Astrocyte of the cerebellum (primary cell): ENCODE measurements at regions not wholly inside any gene's neighbourhood (a gene's known extent, or its start where the extent isn't known, plus 50 kb on each side); places are given as distances from the start of the nearest gene placed in this dataset.

ENCODE experiments used
- DNase-seq: peaks from one replicate; pipeline ENCODE4 v3.0.0-alpha.2; 2011; ENCODE audit warnings: low read depth
- H3K4me3 ChIP-seq: 2 replicates; pipeline ENCODE4 v1.5.1; 2011; ENCODE audit warnings: mild to moderate bottlenecking, low read depth, low read length, moderate library complexity
- in situ Hi-C: cut with HindIII; loops from 2 replicates; pipeline ENCODE4 v1.10.0; 2017; ENCODE audit warnings: low sequenced_read_pairs
- TF ChIP-seq, protein P1 (sequence below): IDR thresholded peaks from 2 replicates; pipeline ENCODE4 v1.5.1; 2012; ENCODE audit warnings: low read length, low read depth, moderate library complexity, mild to moderate bottlenecking; ENCODE audit errors: missing control alignments

DNA sequence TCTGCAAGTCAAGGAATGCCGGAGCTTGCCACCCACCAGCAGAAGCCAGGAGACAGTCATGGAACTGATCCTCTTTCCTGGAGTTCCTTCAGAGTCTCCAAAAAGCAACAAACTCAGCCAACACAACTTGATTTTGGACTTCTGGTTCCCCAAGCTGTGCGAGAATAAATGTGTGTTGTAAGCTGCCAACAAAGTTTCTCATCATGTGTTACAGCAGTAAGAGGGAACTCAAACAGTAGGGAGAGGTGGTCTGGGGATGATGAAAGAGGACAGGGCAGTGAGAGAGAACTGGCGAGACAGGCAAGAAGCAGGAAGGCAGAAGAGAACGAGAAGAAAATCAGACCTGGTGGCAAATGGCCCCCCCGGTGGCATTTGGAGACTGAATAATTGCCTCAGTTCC is 204.9 kb downstream of the MAF start:
- H3K4me3 ChIP-seq, result no peak overlapping the region
- no peak for DNase-seq
- TF ChIP-seq, protein P1, sequence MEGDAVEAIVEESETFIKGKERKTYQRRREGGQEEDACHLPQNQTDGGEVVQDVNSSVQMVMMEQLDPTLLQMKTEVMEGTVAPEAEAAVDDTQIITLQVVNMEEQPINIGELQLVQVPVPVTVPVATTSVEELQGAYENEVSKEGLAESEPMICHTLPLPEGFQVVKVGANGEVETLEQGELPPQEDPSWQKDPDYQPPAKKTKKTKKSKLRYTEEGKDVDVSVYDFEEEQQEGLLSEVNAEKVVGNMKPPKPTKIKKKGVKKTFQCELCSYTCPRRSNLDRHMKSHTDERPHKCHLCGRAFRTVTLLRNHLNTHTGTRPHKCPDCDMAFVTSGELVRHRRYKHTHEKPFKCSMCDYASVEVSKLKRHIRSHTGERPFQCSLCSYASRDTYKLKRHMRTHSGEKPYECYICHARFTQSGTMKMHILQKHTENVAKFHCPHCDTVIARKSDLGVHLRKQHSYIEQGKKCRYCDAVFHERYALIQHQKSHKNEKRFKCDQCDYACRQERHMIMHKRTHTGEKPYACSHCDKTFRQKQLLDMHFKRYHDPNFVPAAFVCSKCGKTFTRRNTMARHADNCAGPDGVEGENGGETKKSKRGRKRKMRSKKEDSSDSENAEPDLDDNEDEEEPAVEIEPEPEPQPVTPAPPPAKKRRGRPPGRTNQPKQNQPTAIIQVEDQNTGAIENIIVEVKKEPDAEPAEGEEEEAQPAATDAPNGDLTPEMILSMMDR, result no peak
- in situ Hi-C loops, result no loop called here

DNA sequence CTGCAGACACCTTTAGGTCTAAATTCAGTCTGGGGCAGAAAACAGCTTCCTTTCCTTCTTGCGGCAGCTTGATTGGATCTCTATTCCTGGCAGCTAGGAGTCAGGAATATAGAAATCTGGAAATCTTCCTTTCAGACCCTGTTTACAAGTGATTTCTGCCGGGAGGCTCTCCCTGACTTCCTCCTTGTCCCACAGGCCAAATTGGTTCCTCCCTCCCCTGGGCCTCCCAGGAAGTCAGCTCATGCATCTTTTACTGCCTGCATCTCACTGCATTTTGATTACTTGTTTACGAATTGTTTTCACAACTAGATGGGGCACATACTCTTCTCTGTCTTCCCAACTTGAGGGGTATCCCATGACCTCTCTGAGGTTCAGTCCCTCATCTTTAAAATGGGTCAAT is 206.3 kb downstream of the MAF start:
- DNase-seq, result no peak
- in situ Hi-C loops, result no loop called here
- H3K4me3 ChIP-seq, result no peak overlapping the region
- TF ChIP-seq, protein P1, result no peak

DNA sequence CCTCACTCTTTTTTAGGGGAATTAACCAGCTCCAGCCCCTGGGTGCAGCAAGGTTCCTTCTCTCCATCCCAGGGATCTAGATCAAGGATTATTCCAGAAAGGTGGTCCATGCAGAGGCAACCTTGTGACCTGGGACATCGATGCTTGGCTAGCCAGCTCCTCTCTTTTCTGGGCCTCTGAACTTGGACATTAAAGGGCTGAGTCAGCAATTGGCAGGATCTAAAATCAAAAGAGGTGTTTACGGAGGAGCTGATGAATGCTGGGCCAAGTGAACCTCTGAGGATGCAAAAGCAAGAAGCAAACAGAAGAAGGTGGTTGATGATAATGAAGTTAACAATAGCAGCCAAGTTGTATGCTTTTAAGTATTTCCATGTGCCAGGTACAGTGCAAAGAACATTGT is 207.0 kb downstream of the MAF start:
- TF ChIP-seq, protein P1, result no peak
- DNase-seq, result no peak
- in situ Hi-C loops, result no loop called here

DNA sequence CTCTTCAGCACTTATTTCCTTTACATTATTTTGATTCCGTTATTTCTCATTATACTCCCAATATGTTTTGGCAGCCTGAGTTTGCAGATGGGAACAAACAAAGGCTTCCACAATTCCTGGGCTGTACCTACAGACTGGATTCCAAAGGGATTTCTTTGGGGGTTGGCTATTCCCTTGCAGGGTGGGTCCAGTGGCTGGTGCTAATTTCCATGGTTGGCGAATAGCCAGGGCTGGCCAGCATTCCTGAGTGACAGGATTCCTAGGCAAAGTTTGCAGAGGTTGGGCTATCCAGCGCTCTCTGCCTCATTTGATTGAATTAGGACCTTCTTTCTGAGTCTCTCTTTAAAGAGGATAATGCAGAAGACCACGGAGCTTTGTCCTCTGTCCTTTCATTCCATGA is 207.4 kb downstream of the MAF start:
- in situ Hi-C loops, result no loop called here

More for the DNA sequence above, 207.0 kb downstream of the MAF start:
- H3K4me3 ChIP-seq, result no peak overlapping the region

DNA sequence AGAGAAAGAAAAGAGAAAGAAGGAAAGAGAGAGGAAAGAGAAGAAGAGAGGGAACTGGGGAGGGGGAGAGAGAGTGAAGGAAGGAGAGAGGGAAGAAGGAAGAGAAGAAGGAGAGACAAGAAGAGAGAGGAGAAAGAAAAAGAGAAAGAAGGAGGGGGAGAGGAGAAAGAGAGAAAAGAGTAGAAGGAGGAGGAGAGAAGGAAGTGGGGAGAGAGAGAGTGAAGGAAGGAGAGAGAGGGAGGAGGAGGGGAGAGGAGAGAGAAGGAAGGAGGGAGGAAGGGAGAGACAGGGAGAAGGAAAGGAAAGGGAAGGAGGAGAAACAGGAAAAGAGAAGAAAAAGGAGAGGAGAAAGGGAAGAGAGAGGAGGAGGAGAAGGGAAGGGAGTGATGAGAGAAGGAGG is 208.5 kb downstream of the MAF start:
- TF ChIP-seq, protein P1, result no peak
- in situ Hi-C loops, result no loop called here
- DNase-seq, result no peak
- no peak overlapping the region for H3K4me3 ChIP-seq

More for the DNA sequence above, 207.4 kb downstream of the MAF start:
- H3K4me3 ChIP-seq, result no peak overlapping the region
- DNase-seq, result no peak
- TF ChIP-seq, protein P1, result no peak

DNA sequence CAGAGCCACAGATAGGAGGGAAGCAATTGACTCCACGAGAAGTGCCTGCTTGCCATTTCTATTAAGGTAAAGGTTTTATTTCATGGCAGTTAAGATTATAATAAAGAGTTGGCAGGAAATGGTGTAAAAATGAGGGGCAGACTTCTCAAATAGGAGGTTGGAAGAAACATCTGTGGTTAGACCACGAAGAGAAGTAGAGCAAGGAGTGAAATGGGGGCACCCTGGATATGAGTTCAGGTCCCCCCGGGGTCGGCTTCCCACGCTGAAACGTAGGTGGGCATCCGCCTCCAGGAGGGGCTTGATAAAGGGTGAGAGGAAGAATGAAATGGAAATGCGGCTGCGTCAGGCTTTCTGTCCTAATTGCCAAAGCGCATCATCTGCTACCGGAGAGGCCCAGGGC is 209.1 kb downstream of the MAF start:
- in situ Hi-C loops, result no loop called here
- TF ChIP-seq, protein P1, result no peak
- no peak overlapping the region for H3K4me3 ChIP-seq
- no peak for DNase-seq
